Liver (tissue), 7 donors: ENCODE measurements at regions not wholly inside any gene's neighbourhood (a gene's known extent, or its start where the extent isn't known, plus 50 kb on each side); places are given as distances from the start of the nearest gene placed in this dataset.

ENCODE experiments used
- DNase-seq: peaks from one replicate; pipeline ENCODE4 v3.0.0-alpha.2; 2017; ENCODE audit warnings: low spot score
- H3K27ac ChIP-seq, 2 donors: one replicate each; pipeline ENCODE4 v1.7.0; 2013; ENCODE audit warnings: inconsistent platforms in 2 of 2, low read length in 2 of 2, control low read depth in 1 of 2, low read depth in 1 of 2, mild to moderate bottlenecking in 1 of 2
- H3K27me3 ChIP-seq, 4 donors: one replicate each; pipeline versions ENCODE4 v1.6.1 to v1.7.0; 2013; ENCODE audit warnings: low read length in 3 of 4, inconsistent platforms in 1 of 4, mild to moderate bottlenecking in 1 of 4, moderate library complexity in 1 of 4; ENCODE audit not compliant: control insufficient read depth in 4 of 4, insufficient read depth in 4 of 4
- H3K36me3 ChIP-seq, 4 donors: one replicate each; pipeline versions ENCODE4 v1.6.1 to v1.7.0; 2013; ENCODE audit warnings: low read length in 3 of 4, mild to moderate bottlenecking in 3 of 4, low read depth in 1 of 4, moderate library complexity in 1 of 4; ENCODE audit not compliant: control insufficient read depth in 4 of 4, insufficient read depth in 3 of 4
- H3K4me1 ChIP-seq, 4 donors: one replicate each; pipeline versions ENCODE4 v1.6.1 to v1.7.0; 2013; ENCODE audit warnings: low read length in 3 of 4, mild to moderate bottlenecking in 3 of 4, moderate library complexity in 1 of 4; ENCODE audit not compliant: control insufficient read depth in 4 of 4, insufficient read depth in 4 of 4
- H3K4me3 ChIP-seq, 3 donors: one replicate each; pipeline versions ENCODE4 v1.6.1 to v1.7.0; 2013; ENCODE audit warnings: low read length in 3 of 3, control low read depth in 1 of 3, low read depth in 1 of 3, mild to moderate bottlenecking in 1 of 3
- H3K9ac ChIP-seq, 2 donors: one replicate each; pipeline ENCODE4 v1.7.0; 2013; ENCODE audit warnings: low read length in 2 of 2, mild to moderate bottlenecking in 2 of 2, moderate library complexity in 2 of 2, control low read depth in 1 of 2, low read depth in 1 of 2
- H3K9me3 ChIP-seq, 4 donors: one replicate each; pipeline versions ENCODE4 v1.6.1 to v1.7.0; 2013; ENCODE audit warnings: low read length in 3 of 4; ENCODE audit not compliant: control insufficient read depth in 4 of 4
- FOXA2 ChIP-seq: IDR thresholded peaks from 2 replicates; pipeline ENCODE4 v1.6.1; 2016; ENCODE audit warnings: antibody characterized with exemption
- GABPA ChIP-seq, 2 donors: IDR thresholded peaks in 1 of 2; conservative IDR thresholded peaks in 1 of 2; 2 replicates each; pipeline ENCODE4 v1.6.1; 2016; ENCODE audit warnings: antibody characterized with exemption in 2 of 2, mild to moderate bottlenecking in 1 of 2, moderate library complexity in 1 of 2
- HNF4A ChIP-seq, 2 donors: conservative IDR thresholded peaks; 2 replicates each; pipeline ENCODE4 v1.6.1; 2016; ENCODE audit warnings: antibody characterized with exemption in 2 of 2, mild to moderate bottlenecking in 2 of 2
- RXRA ChIP-seq, 2 donors: IDR thresholded peaks; 2 replicates each; pipeline ENCODE4 v1.6.1; 2017 to 2018; ENCODE audit warnings: antibody characterized with exemption in 2 of 2, mild to moderate bottlenecking in 1 of 2
- TAF1 ChIP-seq: conservative IDR thresholded peaks from 2 replicates; pipeline ENCODE4 v1.6.1; 2016; ENCODE audit warnings: antibody characterized with exemption, mild to moderate bottlenecking
- WGBS: extraction: QIAGEN DNeasy Blood & Tissue Kit; methylation state at CpG from one replicate; pipeline ENCODE4 v1.1.7; 2013; 5-methylcytosine and 5-hydroxymethylcytosine counted together
- TF ChIP-seq, protein P1 (sequence below): IDR thresholded peaks from 2 replicates; pipeline ENCODE4 v1.6.1; 2016; ENCODE audit warnings: antibody characterized with exemption, mild to moderate bottlenecking
- donor health status: healthy.
- donor health status: healthy.
- donor health status: healthy.
- donor health status: healthy.

DNA sequence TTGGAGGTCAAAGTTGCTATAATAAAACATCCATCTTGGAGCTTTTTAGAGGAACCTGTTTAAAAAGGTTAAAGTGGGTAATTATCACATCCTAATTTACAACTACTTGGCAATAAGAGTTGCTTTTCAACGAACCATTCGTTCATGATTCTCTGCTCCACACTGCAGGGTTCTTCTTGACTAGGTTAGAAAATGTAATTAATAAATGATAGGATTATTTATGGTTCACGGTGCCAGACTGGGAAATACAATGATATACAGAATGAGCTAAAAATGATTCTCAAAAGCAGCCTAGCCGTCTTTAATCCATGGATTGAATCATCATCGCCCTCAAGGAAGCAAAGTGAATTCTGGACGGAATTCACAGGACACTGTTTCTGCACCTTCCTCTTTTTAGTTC, 291.2 kb downstream of the TEX29 start:
- Histone ChIP-seq H3K27me3 (no peaks in the 10 kb centered on the region), H3K27ac (no peak overlapping the region), H3K4me3 (no peak overlapping the region), H3K9me3 (no peaks in the 10 kb centered on the region), H3K36me3 (no peaks in the 10 kb centered on the region), H3K4me1 (peaks cover 9 to 28% (median 22%) of the 10 kb centered on the region in 4 donors), H3K9ac (no peak overlapping the region)
- no peak for DNase-seq
- 91% methylated on average over 6 of the region's 6 CpGs for WGBS
- TF ChIP-seq, protein P1, sequence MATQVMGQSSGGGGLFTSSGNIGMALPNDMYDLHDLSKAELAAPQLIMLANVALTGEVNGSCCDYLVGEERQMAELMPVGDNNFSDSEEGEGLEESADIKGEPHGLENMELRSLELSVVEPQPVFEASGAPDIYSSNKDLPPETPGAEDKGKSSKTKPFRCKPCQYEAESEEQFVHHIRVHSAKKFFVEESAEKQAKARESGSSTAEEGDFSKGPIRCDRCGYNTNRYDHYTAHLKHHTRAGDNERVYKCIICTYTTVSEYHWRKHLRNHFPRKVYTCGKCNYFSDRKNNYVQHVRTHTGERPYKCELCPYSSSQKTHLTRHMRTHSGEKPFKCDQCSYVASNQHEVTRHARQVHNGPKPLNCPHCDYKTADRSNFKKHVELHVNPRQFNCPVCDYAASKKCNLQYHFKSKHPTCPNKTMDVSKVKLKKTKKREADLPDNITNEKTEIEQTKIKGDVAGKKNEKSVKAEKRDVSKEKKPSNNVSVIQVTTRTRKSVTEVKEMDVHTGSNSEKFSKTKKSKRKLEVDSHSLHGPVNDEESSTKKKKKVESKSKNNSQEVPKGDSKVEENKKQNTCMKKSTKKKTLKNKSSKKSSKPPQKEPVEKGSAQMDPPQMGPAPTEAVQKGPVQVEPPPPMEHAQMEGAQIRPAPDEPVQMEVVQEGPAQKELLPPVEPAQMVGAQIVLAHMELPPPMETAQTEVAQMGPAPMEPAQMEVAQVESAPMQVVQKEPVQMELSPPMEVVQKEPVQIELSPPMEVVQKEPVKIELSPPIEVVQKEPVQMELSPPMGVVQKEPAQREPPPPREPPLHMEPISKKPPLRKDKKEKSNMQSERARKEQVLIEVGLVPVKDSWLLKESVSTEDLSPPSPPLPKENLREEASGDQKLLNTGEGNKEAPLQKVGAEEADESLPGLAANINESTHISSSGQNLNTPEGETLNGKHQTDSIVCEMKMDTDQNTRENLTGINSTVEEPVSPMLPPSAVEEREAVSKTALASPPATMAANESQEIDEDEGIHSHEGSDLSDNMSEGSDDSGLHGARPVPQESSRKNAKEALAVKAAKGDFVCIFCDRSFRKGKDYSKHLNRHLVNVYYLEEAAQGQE = no peak

DNA sequence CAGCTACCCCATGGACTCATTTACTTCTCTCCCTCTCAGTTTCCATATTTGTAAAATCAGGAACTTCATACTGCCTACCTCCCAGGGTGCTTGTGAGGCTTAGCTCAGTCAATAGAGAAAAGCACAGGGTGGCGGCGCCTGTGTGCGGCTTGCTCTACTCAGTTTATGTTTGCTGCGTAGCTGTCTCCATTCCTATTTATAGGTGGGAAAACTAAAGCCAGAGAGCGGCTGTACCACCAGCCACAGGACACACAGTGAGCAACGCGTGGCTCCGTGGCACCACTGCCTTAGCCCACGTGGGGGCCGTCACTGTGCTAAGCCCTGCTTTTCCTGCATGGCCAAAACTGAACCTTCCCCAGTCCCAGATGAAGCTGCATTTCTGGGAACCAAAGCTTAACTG, 292.4 kb downstream of the TEX29 start:
- no peak overlapping the region for H3K9ac ChIP-seq
- DNase-seq = no peak
- TF ChIP-seq FOXA2 = no peak
- TF ChIP-seq GABPA (IDR thresholded peaks at IDR 0.05 in 1 of 2, conservative IDR thresholded peaks at IDR 0.05 in 1 of 2) = no peak
- TF ChIP-seq, protein P1 = no peak
- TF ChIP-seq RXRA (IDR thresholded peaks at IDR 0.05) = no peak
- H3K9me3 ChIP-seq = no peaks in the 10 kb centered on the region
- WGBS = 94% methylated on average over 10 of the region's 10 CpGs
- H3K4me3 ChIP-seq = no peak overlapping the region
- no peak overlapping the region for H3K27ac ChIP-seq
- H3K27me3 ChIP-seq = no peaks in the 10 kb centered on the region
- H3K4me1 ChIP-seq = peaks cover 9 to 31% (median 23%) of the 10 kb centered on the region in 4 donors
- no peaks in the 10 kb centered on the region for H3K36me3 ChIP-seq

DNA sequence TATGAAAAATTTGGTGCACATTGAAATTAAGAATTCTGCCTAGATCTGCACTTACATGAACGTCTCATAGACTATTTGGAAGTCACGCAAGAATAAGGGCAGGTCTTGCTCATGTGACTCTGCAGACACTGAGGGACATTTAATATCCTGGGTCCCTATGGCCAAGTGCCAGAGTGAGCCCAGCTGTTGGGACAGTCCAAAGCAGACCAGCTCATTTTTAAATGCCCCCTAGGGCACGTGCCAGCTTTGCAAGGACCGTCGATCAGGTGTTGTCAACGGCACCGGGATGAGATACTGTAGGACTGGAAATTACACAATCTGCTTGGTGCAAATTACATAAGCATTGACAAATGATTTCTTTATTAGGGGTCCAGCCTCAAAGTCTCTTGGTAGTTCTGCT, 293.6 kb downstream of the TEX29 start:
- Histone ChIP-seq H3K4me3 (no peak overlapping the region), H3K9me3 (no peaks in the 10 kb centered on the region), H3K4me1 (peaks cover 9 to 31% (median 23%) of the 10 kb centered on the region in 4 donors), H3K27ac (peak overlapping the region; percentile 75 to 81), H3K9ac (peak overlapping the region in 1 of 2 donors; percentile 66), H3K36me3 (no peaks in the 10 kb centered on the region), H3K27me3 (no peaks in the 10 kb centered on the region)
- TF ChIP-seq HNF4A (conservative IDR thresholded peaks at IDR 0.05) (peak in 1 of 2 donors; percentile 25), TAF1 (no peak), RXRA (IDR thresholded peaks at IDR 0.05) (no peak)
- DNase-seq = no peak
- 33% methylated on average over 7 of the region's 7 CpGs for WGBS
